Ovary (tissue), 7 donors: ENCODE measurements at regions not wholly inside any gene's neighbourhood (a gene's known extent, or its start where the extent isn't known, plus 50 kb on each side); places are given as distances from the start of the nearest gene placed in this dataset.
"Not testable (repeated sequence)": the region's sequence is repeated elsewhere in the genome, so short reads cannot be mapped to it uniquely, and the experiment has no call there.

Source experiments
- DNase-seq, 5 donors: peaks; one replicate each; pipeline ENCODE4 v3.0.0-alpha.2; 2019 to 2020
- H3K27ac ChIP-seq, 2 donors: fragments of 200-600 bp; one replicate each; pipeline versions ENCODE4 v1.5.1 to v1.8.0; 2019 to 2022
- H3K27me3 ChIP-seq: fragments of 200-600 bp; one replicate; pipeline ENCODE4 v1.8.0; 2022
- H3K36me3 ChIP-seq: fragments of 200-600 bp; sonication (generic); one replicate; pipeline ENCODE4 v1.5.1; 2019
- H3K4me1 ChIP-seq: one replicate; pipeline ENCODE4 v1.8.1; 2013; ENCODE audit warnings: mild to moderate bottlenecking, moderate library complexity; ENCODE audit not compliant: insufficient read depth
- H3K4me3 ChIP-seq: fragments of 200-600 bp; sonication (generic); one replicate; pipeline ENCODE4 v1.5.1; 2017
- H3K9me3 ChIP-seq, 2 donors: fragments of 200-600 bp in 1 of 2; sonication (generic) in 1 of 2; one replicate each; pipeline versions ENCODE4 v1.5.1 to v1.8.1; 2013 to 2019; ENCODE audit warnings: mild to moderate bottlenecking in 1 of 2, moderate library complexity in 1 of 2
- EP300 ChIP-seq: sonication (generic); formaldehyde crosslinking; IDR thresholded peaks from one replicate; pipeline ENCODE4 v1.6.1; 2017; ENCODE audit warnings: antibody characterized with exemption
- POLR2A ChIP-seq: fragments of 450-650 bp; IDR thresholded peaks from one replicate; pipeline ENCODE4 v1.6.1; 2017; ENCODE audit warnings: antibody characterized with exemption, mild to moderate bottlenecking, moderate library complexity
- WGBS, 3 donors: extraction: QIAGEN DNeasy Blood & Tissue Kit in 1 of 3; methylation state at CpG; one replicate each; pipeline versions ENCODE4 v1.1.5 to v1.1.7; 2013 to 2017; 5-methylcytosine and 5-hydroxymethylcytosine counted together
- intact Hi-C, 4 donors: fragments of 100-400 bp; cut with DNase I; formaldehyde crosslinking; loops; one replicate each; pipeline versions ENCODE4 v1.11.0 to v1.15.1; 2022 to 2023
- TF ChIP-seq, protein P1 (sequence below), 3 donors: fragments of 450-650 bp in 2 of 3; fragments of 200-600 bp in 1 of 3; IDR thresholded peaks; one replicate each; pipeline versions ENCODE4 v1.5.1 to v1.8.0; 2016 to 2022; ENCODE audit warnings: antibody characterized with exemption in 3 of 3, mild to moderate bottlenecking in 1 of 3
- donor health status: DM: no; HTN: no; CAD: no; lungs with moderate emphysema.
- donor health status: DM: no; HTN: no; CAD: no.
- donor health status: Bipolar disorder and iron deficiency.
- donor health status: DM: no; HTN: no; CAD: no.
- donor health status: DM: yes; HTN: yes; CAD: no.

DNA sequence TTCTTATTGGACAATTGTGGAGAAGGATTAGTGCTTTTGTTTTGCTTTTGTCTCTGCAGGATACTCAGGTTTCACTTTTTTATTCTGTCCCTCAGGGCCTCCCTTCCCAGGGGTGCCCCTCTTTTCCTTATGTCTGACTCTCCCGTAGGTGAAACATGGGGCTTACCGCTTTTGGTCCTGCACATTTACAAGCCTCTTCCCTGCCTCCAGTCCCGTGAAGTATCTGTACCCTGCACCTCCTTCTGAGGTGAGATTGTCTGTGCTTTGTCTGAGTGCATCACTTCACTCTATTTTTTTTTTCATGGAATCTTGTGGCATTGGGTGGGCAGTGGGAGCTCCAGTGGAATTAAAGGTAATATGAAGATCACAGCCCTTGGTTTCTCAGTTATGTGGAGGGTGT is 758.1 kb upstream of the TPTE start:
- Histone ChIP-seq H3K9me3 (no peaks in the 10 kb centered on the region), H3K36me3 (no peaks in the 10 kb centered on the region), H3K27me3 (no peaks in the 10 kb centered on the region), H3K4me3 (no peak overlapping the region), H3K4me1 (no peaks in the 10 kb centered on the region), H3K27ac (no peak overlapping the region)
- TF ChIP-seq POLR2A (no peak), EP300 (no peak)
- TF ChIP-seq, protein P1, sequence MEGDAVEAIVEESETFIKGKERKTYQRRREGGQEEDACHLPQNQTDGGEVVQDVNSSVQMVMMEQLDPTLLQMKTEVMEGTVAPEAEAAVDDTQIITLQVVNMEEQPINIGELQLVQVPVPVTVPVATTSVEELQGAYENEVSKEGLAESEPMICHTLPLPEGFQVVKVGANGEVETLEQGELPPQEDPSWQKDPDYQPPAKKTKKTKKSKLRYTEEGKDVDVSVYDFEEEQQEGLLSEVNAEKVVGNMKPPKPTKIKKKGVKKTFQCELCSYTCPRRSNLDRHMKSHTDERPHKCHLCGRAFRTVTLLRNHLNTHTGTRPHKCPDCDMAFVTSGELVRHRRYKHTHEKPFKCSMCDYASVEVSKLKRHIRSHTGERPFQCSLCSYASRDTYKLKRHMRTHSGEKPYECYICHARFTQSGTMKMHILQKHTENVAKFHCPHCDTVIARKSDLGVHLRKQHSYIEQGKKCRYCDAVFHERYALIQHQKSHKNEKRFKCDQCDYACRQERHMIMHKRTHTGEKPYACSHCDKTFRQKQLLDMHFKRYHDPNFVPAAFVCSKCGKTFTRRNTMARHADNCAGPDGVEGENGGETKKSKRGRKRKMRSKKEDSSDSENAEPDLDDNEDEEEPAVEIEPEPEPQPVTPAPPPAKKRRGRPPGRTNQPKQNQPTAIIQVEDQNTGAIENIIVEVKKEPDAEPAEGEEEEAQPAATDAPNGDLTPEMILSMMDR (IDR thresholded peaks at IDR 0.05), result no peak
- DNase-seq, result no peak
- intact Hi-C loops, result no loop called here
- 57 to 68% (median 64%) methylated on average over 3 of the region's 3 CpGs for WGBS, 3 donors

DNA sequence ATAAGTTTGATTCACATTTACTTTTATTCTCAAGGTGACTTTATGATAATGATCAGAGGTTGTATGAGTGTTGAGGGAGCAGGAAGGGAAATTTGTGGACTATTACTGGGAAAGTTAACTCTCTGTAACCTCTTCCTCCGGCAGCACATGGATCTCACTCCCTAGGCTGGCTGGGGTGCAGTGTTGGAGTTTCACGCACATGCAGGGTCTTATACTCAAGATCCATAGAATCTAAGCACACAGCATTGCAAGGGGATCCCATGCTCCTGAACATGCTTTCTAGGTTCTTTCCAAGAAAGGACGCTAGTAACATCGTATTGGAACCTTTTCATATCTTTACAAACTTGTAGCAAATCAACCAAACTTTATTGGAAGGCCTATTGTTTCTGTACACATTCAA is 757.6 kb upstream of the TPTE start:
- DNase-seq, result no peak
- TF ChIP-seq POLR2A, result no peak
- Histone ChIP-seq H3K27ac (no peak overlapping the region), H3K4me1 (no peaks in the 10 kb centered on the region), H3K9me3 (no peaks in the 10 kb centered on the region), H3K27me3 (no peaks in the 10 kb centered on the region), H3K36me3 (no peaks in the 10 kb centered on the region), H3K4me3 (no peak overlapping the region)
- intact Hi-C loops, result no loop called here
- 46 to 54% (median 51%) methylated on average over 4 of the region's 4 CpGs for WGBS, 3 donors

DNA sequence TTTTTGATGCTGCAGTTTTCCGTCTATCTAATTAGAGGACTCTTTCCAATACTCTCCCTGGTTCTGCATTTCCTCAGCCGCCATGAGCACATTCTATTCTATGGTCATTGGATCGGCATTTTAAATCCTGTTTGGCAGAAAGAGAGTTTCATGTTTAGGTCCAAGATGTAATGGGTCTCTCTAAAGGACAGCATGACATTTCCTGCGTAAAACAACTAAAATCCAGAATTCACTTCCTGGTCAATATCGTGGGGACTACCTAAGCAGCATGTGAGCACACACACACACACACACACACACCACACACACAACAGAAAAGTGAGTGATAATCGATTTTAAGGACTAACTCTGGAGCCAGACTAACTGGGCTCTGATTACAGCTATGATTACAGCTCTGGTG is 757.1 kb upstream of the TPTE start:
- intact Hi-C loops, H3K27me3 ChIP-seq, H3K4me3 ChIP-seq, H3K4me1 ChIP-seq, DNase-seq, H3K36me3 ChIP-seq, H3K27ac ChIP-seq, H3K9me3 ChIP-seq: not testable (repeated sequence)
- WGBS, 3 donors, result 63 to 70% (median 66%) methylated on average over 6 of the region's 6 CpGs

DNA sequence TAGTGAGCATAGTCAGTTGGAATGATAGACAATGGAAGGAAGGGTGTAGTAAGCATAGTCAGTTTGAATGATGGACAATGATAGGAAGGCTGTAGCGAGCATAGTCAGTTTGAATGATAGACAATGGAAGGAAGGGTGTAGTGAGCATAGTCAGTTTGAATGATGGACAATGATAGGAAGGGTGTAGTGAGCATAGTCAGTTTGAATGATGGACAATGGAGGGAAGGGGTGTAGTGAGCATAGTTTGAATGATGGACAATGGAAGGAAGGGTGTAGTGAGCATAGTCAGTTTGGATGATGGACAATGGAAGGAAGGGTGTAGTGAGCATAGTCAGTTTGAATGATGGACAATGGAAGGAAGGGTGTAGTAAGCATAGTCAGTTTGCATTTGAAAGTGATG is 755.8 kb upstream of the TPTE start:
- 18 to 34% (median 30%) methylated on average over 1 of the region's 1 CpG for WGBS, 3 donors

DNA sequence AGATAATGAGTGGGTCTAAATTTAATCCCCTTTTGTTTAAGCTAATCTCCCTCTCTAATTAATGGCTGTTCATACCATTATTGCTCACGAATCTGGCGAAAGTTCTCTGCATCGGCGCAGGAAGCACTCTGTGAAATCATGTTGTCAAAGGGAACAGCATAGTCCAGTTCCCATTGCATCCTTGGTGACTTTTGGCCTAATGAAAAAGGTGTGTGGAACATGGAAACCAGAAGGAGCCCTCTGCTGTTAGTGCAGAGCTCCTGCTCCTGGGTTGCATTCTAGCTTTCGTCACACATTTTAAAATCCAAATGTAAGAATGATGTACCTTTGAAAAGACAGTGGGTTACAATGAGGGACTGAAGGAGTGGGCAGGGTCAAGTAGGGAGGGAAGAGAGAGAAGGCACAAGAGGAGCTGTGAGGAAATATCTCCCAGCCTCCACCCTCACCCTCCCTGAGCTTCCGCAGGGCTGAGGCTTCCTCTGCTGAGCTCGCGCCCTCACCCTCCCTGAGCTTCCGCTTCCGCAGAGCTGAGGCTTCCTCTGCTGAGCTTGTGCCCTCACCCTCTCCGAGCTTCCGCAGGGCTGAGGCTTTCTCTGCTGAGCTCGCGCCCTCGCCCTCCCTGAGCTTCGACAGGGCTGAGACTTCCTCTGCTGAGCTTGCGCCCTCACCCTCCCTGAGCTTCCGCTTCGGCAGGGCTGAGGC is 754.3 kb upstream of the TPTE start:
- H3K27ac ChIP-seq, intact Hi-C loops, H3K36me3 ChIP-seq, H3K9me3 ChIP-seq, H3K27me3 ChIP-seq, H3K4me3 ChIP-seq, DNase-seq, H3K4me1 ChIP-seq: not testable (repeated sequence)
- 67 to 74% (median 68%) methylated on average over 19 of the region's 19 CpGs for WGBS, 3 donors

More for the DNA sequence above, 755.8 kb upstream of the TPTE start:
- H3K36me3 ChIP-seq, H3K9me3 ChIP-seq, intact Hi-C loops, H3K4me3 ChIP-seq, H3K4me1 ChIP-seq, H3K27ac ChIP-seq, H3K27me3 ChIP-seq, DNase-seq: not testable (repeated sequence)

DNA sequence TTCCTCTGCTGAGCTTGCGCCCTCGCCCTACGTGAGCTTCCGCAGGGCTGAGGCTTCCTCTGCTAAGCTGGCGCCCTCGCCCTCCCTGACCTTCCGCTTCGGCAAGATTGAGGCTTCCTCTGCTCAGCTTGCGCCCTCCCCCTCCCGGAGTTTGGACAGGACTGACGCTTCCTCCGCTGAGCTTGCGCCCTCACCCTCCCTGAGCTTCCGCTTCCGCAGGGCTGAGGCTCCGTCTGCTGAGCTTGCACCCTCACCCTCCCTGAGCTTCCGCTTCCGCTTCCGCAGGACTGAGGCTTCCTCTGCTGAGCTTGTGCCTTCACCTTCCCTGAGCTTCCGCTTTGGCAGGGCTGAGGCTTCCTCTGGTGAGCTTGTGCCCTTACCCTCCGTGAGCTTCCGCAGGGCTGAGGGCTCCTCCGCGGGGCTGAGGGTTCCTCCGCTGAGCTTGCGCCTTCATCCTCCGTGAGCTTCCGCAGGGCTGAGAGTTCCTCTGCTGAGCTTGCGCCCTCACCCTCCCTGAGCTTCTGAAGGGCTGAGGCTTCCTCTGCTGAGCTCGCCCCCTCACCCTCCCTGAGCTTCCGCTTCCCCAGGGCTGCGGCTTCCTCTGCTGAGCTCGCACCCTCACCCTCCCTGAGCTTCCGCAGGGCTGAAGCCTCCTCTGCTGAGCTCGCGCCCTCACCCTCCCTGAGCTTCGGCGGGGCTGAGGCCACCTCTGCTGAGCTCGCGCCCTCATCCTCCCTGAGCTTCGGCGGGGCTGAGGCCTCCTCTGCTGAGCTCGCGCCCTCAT is 753.6 kb upstream of the TPTE start:
- no peaks in the 10 kb centered on the region for H3K27me3 ChIP-seq
- TF ChIP-seq POLR2A (no peak), EP300 (no peak)
- TF ChIP-seq, protein P1 (IDR thresholded peaks at IDR 0.05), result no peak
- H3K36me3 ChIP-seq, result no peaks in the 10 kb centered on the region
- H3K27ac ChIP-seq, result no peak overlapping the region
- no peaks in the 10 kb centered on the region for H3K4me1 ChIP-seq
- no peaks in the 10 kb centered on the region for H3K9me3 ChIP-seq
- no peak for DNase-seq
- H3K4me3 ChIP-seq, result no peak overlapping the region
- intact Hi-C loops, result no loop called here
- WGBS, 3 donors, result 69 to 75% (median 73%) methylated on average over 44 of the region's 44 CpGs

DNA sequence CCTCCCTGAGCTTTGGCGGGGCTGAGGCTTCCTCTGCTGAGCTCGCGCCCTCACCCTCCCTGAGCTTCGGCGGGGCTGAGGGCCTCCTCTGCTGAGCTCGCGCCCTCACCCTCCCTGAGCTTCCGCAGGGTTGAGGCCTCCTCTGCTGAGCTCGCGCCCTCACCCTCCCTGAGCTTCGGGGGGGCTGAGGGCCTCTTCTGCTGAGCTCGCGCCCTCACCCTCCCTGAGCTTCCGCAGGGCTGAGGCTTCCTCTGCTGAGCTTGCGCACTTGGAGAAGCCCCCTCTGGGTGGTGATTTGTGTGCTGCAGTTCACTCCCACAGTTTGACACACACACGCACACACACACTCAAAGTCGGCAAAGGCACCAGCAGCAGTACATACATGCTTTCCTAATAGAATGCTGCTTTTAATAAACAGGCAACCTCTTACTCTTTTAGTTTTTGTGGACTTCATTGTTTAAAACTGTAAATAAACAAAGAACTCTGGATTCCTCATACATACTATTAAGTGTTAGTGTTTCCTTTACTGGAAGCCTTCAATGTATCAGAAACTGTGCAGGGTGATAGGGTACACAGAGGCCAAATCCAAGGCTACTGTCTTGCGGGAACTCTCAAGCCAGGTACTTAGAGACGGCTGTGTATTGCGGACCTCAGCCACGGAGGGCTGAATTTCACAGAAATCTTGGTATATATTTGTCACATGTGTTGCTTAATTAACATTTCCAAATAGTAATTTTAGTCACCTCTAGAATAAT is 752.8 kb upstream of the TPTE start:
- H3K4me1 ChIP-seq, H3K27me3 ChIP-seq, H3K4me3 ChIP-seq, DNase-seq, H3K27ac ChIP-seq, H3K9me3 ChIP-seq, H3K36me3 ChIP-seq, intact Hi-C loops: not testable (repeated sequence)
- 77 to 81% (median 80%) methylated on average over 21 of the region's 21 CpGs for WGBS, 3 donors

DNA sequence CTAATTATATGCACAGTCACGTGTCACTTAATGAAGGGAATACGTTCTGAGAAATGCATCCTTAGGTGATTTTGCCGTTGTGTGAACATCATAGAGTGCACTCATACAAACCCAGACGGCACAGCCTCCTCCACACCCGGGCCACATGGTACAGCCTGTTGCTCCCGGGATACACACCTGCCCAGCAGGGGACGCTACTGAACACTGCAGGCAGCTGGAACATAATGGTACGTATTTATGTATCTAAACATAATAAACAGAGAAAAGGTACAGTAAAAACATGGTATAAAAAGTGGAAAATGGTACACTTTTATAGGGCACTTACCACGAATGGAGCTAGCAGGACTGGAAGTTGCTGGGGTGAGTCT is 752.3 kb upstream of the TPTE start:
- H3K4me1 ChIP-seq, H3K9me3 ChIP-seq, H3K4me3 ChIP-seq, H3K27me3 ChIP-seq, DNase-seq, intact Hi-C loops, H3K27ac ChIP-seq, H3K36me3 ChIP-seq: not testable (repeated sequence)
- 71 to 75% (median 74%) methylated on average over 9 of the region's 9 CpGs for WGBS, 3 donors
